GM19468 (cell line): ENCODE measurements at regions not wholly inside any gene's neighbourhood (a gene's known extent, or its start where the extent isn't known, plus 50 kb on each side); places are given as distances from the start of the nearest gene placed in this dataset.

ENCODE experiments used
- ATAC-seq: cut with Tn5 transposase; IDR thresholded peaks from one replicate; pipeline ENCODE4 v1.9.1; 2021; ENCODE audit warnings: mild to moderate bottlenecking, moderate library complexity, moderate number of reproducible peaks; ENCODE audit not compliant: unreplicated experiment; ENCODE audit errors: extremely low read depth

DNA sequence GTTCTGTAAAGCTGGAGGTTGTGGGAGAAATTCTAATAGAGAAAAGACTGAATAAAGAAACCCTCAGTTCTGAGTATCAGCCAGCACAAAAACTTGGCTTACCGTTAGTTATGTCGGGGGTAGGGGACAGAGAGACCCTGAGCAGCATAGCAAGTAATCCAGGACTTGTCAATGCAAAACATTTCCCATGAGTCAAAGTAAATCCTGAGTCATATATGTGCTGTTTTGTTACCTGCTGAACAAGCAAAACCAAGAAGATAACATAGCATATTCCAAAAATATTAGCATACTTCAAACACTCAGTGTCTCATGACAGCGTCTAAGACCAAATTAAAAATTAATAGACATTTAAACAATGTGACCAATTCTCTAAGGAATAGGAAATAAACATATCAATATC, 75.1 kb upstream of the LUZP2 start:
- no peak for ATAC-seq

DNA sequence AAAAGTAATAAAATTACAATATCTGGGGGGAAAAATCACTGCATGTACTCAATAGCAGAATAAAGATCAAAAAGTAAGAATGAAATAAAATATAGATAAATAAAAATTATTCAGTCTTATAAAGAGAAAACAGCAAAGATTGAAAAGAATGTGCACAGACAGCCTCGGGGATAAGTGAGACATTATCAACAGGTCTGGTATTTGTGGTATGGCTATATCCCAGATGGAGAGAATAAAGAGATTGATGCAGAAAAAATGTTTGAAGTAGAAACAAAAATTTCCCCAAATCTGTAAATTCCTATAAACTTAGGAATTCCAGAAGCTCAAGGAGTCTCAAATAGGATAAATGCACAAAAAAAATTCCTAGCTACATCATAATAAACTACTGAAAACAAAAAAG, 74.5 kb upstream of the LUZP2 start:
- ATAC-seq, result no peak

DNA sequence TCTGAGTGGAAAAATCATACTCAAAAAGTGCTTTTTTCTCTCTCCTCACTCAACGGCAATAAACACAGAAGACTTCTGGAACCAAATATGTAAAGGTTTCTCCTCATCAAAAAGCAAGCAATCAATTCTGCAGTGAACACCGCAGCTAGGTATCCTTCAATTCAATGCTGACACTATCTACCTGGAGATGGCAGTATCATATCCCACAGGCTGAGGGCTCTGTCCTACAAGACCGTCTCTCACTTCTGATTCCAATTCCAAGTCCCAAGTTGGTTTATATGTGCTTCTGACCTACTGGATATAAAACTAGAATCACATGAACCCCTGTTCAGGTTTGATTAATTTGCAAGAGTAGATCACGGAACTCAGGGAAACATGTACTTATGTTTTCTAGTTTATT, 59.7 kb upstream of the LUZP2 start:
- no peak for ATAC-seq
